NCI-H510A (cell line): ENCODE measurements at regions not wholly inside any gene's neighbourhood (a gene's known extent, or its start where the extent isn't known, plus 50 kb on each side); places are given as distances from the start of the nearest gene placed in this dataset.

Source experiments
- DNase-seq: peaks from one replicate; lab custom pipeline; 2025; lab: John Stamatoyannopoulos, UW

DNA sequence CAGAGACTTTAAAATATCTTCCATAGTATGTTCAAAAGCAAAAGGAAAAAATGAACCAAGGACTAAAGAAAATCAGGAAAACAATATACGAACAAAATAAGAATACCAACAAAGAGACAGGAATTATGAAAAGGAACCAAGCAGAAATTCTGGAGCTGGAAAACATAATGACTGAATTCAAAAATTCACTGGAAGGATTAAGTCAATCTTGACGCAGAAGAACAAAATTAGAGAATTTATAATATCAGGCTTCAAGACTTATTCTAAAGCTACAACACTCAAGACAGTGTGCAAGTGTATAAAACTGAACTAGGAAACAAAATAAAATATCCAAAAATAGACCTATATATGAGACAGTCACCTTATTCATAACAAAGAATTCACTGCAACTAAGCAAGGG, 56.9 kb upstream of the GYPC start:
- no peak for DNase-seq

DNA sequence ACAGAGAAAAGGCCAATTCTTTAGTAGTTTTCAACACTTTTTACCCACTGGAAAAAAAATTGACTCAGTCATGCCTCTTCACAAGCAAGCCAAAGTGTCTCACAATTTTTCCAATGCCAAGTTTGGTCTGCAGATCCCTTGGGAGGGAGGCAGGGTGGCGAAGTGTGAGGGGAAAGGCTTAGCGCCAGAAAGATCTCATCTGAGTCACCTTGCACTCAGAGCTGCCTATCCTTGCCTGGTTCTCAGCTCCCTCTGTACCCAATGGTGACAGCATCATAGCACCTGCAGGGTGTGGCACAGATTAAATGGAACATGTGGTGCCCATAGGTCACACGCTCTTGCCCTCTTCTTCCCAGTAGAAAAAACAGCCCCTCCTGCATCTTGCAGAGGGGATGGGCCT, 55.2 kb upstream of the GYPC start:
- no peak for DNase-seq

DNA sequence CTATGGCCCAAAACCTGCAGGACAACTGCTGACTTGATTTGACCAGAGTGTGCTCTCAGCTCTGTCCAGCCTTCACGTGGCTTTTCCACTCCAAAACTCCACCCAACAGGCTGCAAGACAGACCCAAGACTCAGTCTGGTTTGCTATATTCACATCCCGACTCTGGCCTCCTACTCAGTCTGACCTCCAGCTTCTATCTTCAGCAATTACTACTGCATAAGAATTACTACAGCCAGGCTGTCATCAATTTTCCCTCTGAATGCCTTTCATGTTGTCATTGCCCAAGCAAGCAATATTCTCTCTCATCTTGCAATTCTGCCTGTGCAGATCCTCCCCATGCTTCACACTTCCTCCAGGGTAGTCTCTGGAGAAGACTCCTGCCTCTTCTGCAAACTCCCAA, 53.6 kb upstream of the GYPC start:
- no peak for DNase-seq
